Adrenal gland (tissue), 5 donors: ENCODE measurements at regions not wholly inside any gene's neighbourhood (a gene's known extent, or its start where the extent isn't known, plus 50 kb on each side); places are given as distances from the start of the nearest gene placed in this dataset.

Experiments
- CTCF ChIP-seq, 6 experiments: fragments of 450-650 bp in 4 of 6; fragments of 200-600 bp in 2 of 6; sonication (generic) in 1 of 6; IDR thresholded peaks; 1 replicate in 5 of 6; 2 replicates in 1 of 6; pipeline versions ENCODE4 v1.5.1 to v1.8.0; 2016 to 2021; ENCODE audit warnings: antibody characterized with exemption in 6 of 6, mild to moderate bottlenecking in 2 of 6, moderate library complexity in 1 of 6
- POLR2A ChIP-seq, 2 donors: fragments of 450-650 bp; IDR thresholded peaks; one replicate each; pipeline ENCODE4 v1.6.1; 2017; ENCODE audit warnings: antibody characterized with exemption in 2 of 2, mild to moderate bottlenecking in 2 of 2, moderate library complexity in 1 of 2
- donor health status: DM: no; HTN: no; CAD: no.

- TF ChIP-seq CTCF (IDR thresholded peaks at IDR 0.05) (no peak), POLR2A (IDR thresholded peaks at IDR 0.05) (no peak)
These were observed 74.5 kb upstream of the RFX8 start for GRCh38 chr2:101549371-101549770.
